Liver (tissue), 8 donors: ENCODE measurements at regions not wholly inside any gene's neighbourhood (a gene's known extent, or its start where the extent isn't known, plus 50 kb on each side); places are given as distances from the start of the nearest gene placed in this dataset.

ENCODE experiments used
- DNase-seq: peaks from one replicate; pipeline ENCODE4 v3.0.0-alpha.2; 2017; ENCODE audit warnings: low spot score
- H3K27ac ChIP-seq, 2 donors: one replicate each; pipeline ENCODE4 v1.7.0; 2013; ENCODE audit warnings: inconsistent platforms in 2 of 2, low read length in 2 of 2, control low read depth in 1 of 2, low read depth in 1 of 2, mild to moderate bottlenecking in 1 of 2
- H3K27me3 ChIP-seq, 4 donors: one replicate each; pipeline versions ENCODE4 v1.6.1 to v1.7.0; 2013; ENCODE audit warnings: low read length in 3 of 4, inconsistent platforms in 1 of 4, mild to moderate bottlenecking in 1 of 4, moderate library complexity in 1 of 4; ENCODE audit not compliant: control insufficient read depth in 4 of 4, insufficient read depth in 4 of 4
- H3K36me3 ChIP-seq, 4 donors: one replicate each; pipeline versions ENCODE4 v1.6.1 to v1.7.0; 2013; ENCODE audit warnings: low read length in 3 of 4, mild to moderate bottlenecking in 3 of 4, low read depth in 1 of 4, moderate library complexity in 1 of 4; ENCODE audit not compliant: control insufficient read depth in 4 of 4, insufficient read depth in 3 of 4
- H3K4me1 ChIP-seq, 4 donors: one replicate each; pipeline versions ENCODE4 v1.6.1 to v1.7.0; 2013; ENCODE audit warnings: low read length in 3 of 4, mild to moderate bottlenecking in 3 of 4, moderate library complexity in 1 of 4; ENCODE audit not compliant: control insufficient read depth in 4 of 4, insufficient read depth in 4 of 4
- H3K4me3 ChIP-seq, 3 donors: one replicate each; pipeline versions ENCODE4 v1.6.1 to v1.7.0; 2013; ENCODE audit warnings: low read length in 3 of 3, control low read depth in 1 of 3, low read depth in 1 of 3, mild to moderate bottlenecking in 1 of 3
- H3K9ac ChIP-seq, 2 donors: one replicate each; pipeline ENCODE4 v1.7.0; 2013; ENCODE audit warnings: low read length in 2 of 2, mild to moderate bottlenecking in 2 of 2, moderate library complexity in 2 of 2, control low read depth in 1 of 2, low read depth in 1 of 2
- H3K9me3 ChIP-seq, 4 donors: one replicate each; pipeline versions ENCODE4 v1.6.1 to v1.7.0; 2013; ENCODE audit warnings: low read length in 3 of 4; ENCODE audit not compliant: control insufficient read depth in 4 of 4
- CTCF ChIP-seq: fragments of 150-350 bp; IDR thresholded peaks from 2 replicates; pipeline ENCODE4 v1.5.1; 2017; ENCODE audit warnings: improper control_type of control experiment, low read depth, low read length; ENCODE audit not compliant: missing input control
- EGR1 ChIP-seq, 2 donors: IDR thresholded peaks; 2 replicates each; pipeline ENCODE4 v1.6.1; 2016 to 2018; ENCODE audit warnings: antibody characterized with exemption in 2 of 2, low read depth in 2 of 2
- FOXA1 ChIP-seq: IDR thresholded peaks from 2 replicates; pipeline ENCODE4 v1.6.1; 2016; ENCODE audit warnings: antibody characterized with exemption
- FOXA2 ChIP-seq: IDR thresholded peaks from 2 replicates; pipeline ENCODE4 v1.6.1; 2016; ENCODE audit warnings: antibody characterized with exemption
- GABPA ChIP-seq, 2 donors: IDR thresholded peaks in 1 of 2; conservative IDR thresholded peaks in 1 of 2; 2 replicates each; pipeline ENCODE4 v1.6.1; 2016; ENCODE audit warnings: antibody characterized with exemption in 2 of 2, mild to moderate bottlenecking in 1 of 2, moderate library complexity in 1 of 2
- HNF4A ChIP-seq, 2 donors: conservative IDR thresholded peaks; 2 replicates each; pipeline ENCODE4 v1.6.1; 2016; ENCODE audit warnings: antibody characterized with exemption in 2 of 2, mild to moderate bottlenecking in 2 of 2
- HNF4G ChIP-seq: IDR thresholded peaks from 2 replicates; pipeline ENCODE4 v1.6.1; 2016; ENCODE audit warnings: antibody characterized with exemption
- JUND ChIP-seq, 2 donors: IDR thresholded peaks; 2 replicates each; pipeline ENCODE4 v1.6.1; 2016; ENCODE audit warnings: antibody characterized with exemption in 2 of 2
- NR2F2 ChIP-seq: IDR thresholded peaks from 2 replicates; pipeline ENCODE4 v1.6.1; 2016; ENCODE audit warnings: antibody characterized with exemption
- RAD21 ChIP-seq, 2 donors: IDR thresholded peaks; 2 replicates each; pipeline ENCODE4 v1.6.1; 2016; ENCODE audit warnings: antibody characterized with exemption in 2 of 2, mild to moderate bottlenecking in 2 of 2
- REST ChIP-seq: IDR thresholded peaks from 2 replicates; pipeline ENCODE4 v1.6.1; 2016; ENCODE audit warnings: antibody characterized with exemption, mild to moderate bottlenecking
- RXRA ChIP-seq, 2 donors: IDR thresholded peaks; 2 replicates each; pipeline ENCODE4 v1.6.1; 2017 to 2018; ENCODE audit warnings: antibody characterized with exemption in 2 of 2, mild to moderate bottlenecking in 1 of 2
- SP1 ChIP-seq: IDR thresholded peaks from 2 replicates; pipeline ENCODE4 v1.6.1; 2018; ENCODE audit warnings: antibody characterized with exemption, mild to moderate bottlenecking
- TAF1 ChIP-seq: conservative IDR thresholded peaks from 2 replicates; pipeline ENCODE4 v1.6.1; 2016; ENCODE audit warnings: antibody characterized with exemption, mild to moderate bottlenecking
- YY1 ChIP-seq: IDR thresholded peaks from 2 replicates; pipeline ENCODE4 v1.6.1; 2016; ENCODE audit warnings: antibody characterized with exemption, mild to moderate bottlenecking
- WGBS: extraction: QIAGEN DNeasy Blood & Tissue Kit; methylation state at CpG from one replicate; pipeline ENCODE4 v1.1.7; 2013; 5-methylcytosine and 5-hydroxymethylcytosine counted together
- TF ChIP-seq, protein P1 (sequence below): IDR thresholded peaks from 2 replicates; pipeline ENCODE4 v1.6.1; 2016; ENCODE audit warnings: antibody characterized with exemption
- TF ChIP-seq, protein P2 (sequence below): IDR thresholded peaks from 2 replicates; pipeline ENCODE4 v1.6.1; 2016; ENCODE audit warnings: antibody characterized with exemption
- TF ChIP-seq, protein P3 (sequence below): IDR thresholded peaks from 2 replicates; pipeline ENCODE4 v1.6.1; 2016; ENCODE audit warnings: antibody characterized with exemption
- donor health status: healthy.
- donor health status: healthy.
- donor health status: healthy.
- donor health status: healthy.
- donor health status: healthy.

GRCh38 chr22:26904483-26904882, 247.1 kb downstream of the MIAT start:
- Histone ChIP-seq H3K4me1 (peaks cover 0 to 2% (median 0%) of the 10 kb centered on the region in 4 donors), H3K9ac (no peak overlapping the region), H3K27me3 (peaks cover 0 to 9% (median 1%) of the 10 kb centered on the region in 4 donors), H3K4me3 (no peak overlapping the region), H3K36me3 (no peaks in the 10 kb centered on the region), H3K27ac (no peak overlapping the region), H3K9me3 (peaks cover 0 to 4% (median 1%) of the 10 kb centered on the region in 4 donors)
- TF ChIP-seq JUND (IDR thresholded peaks at IDR 0.05) (no peak), EGR1 (IDR thresholded peaks at IDR 0.05; ENCODE audit: low read depth in 2 of 2) (no peak), HNF4G (no peak), YY1 (no peak), CTCF (no peak), HNF4A (conservative IDR thresholded peaks at IDR 0.05) (no peak), RXRA (IDR thresholded peaks at IDR 0.05) (no peak), SP1 (no peak), TAF1 (no peak), FOXA1 (no peak), RAD21 (IDR thresholded peaks at IDR 0.05) (no peak), FOXA2 (no peak)
- TF ChIP-seq, protein P1, sequence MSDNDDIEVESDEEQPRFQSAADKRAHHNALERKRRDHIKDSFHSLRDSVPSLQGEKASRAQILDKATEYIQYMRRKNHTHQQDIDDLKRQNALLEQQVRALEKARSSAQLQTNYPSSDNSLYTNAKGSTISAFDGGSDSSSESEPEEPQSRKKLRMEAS = no peak
- TF ChIP-seq, protein P2, sequence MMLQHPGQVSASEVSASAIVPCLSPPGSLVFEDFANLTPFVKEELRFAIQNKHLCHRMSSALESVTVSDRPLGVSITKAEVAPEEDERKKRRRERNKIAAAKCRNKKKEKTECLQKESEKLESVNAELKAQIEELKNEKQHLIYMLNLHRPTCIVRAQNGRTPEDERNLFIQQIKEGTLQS = no peak
- TF ChIP-seq, protein P3, sequence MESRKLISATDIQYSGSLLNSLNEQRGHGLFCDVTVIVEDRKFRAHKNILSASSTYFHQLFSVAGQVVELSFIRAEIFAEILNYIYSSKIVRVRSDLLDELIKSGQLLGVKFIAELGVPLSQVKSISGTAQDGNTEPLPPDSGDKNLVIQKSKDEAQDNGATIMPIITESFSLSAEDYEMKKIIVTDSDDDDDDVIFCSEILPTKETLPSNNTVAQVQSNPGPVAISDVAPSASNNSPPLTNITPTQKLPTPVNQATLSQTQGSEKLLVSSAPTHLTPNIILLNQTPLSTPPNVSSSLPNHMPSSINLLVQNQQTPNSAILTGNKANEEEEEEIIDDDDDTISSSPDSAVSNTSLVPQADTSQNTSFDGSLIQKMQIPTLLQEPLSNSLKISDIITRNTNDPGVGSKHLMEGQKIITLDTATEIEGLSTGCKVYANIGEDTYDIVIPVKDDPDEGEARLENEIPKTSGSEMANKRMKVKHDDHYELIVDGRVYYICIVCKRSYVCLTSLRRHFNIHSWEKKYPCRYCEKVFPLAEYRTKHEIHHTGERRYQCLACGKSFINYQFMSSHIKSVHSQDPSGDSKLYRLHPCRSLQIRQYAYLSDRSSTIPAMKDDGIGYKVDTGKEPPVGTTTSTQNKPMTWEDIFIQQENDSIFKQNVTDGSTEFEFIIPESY = no peak
- DNase-seq = no peak
- WGBS = 50% methylated on average over 3 of the region's 3 CpGs

GRCh38 chr22:26905076-26905475, 247.7 kb downstream of the MIAT start:
- H3K9ac ChIP-seq = no peak overlapping the region
- H3K27ac ChIP-seq = no peak overlapping the region
- peaks cover 0 to 4% (median 1%) of the 10 kb centered on the region in 4 donors for H3K9me3 ChIP-seq
- H3K4me3 ChIP-seq = no peak overlapping the region
- H3K4me1 ChIP-seq = peaks cover 0 to 2% (median 0%) of the 10 kb centered on the region in 4 donors
- DNase-seq = no peak
- TF ChIP-seq RAD21 (IDR thresholded peaks at IDR 0.05) (no peak), NR2F2 (no peak), REST (no peak), RXRA (IDR thresholded peaks at IDR 0.05) (no peak), HNF4G (no peak), TAF1 (no peak), JUND (IDR thresholded peaks at IDR 0.05) (no peak), FOXA1 (no peak), HNF4A (conservative IDR thresholded peaks at IDR 0.05) (no peak), FOXA2 (no peak), GABPA (IDR thresholded peaks at IDR 0.05 in 1 of 2, conservative IDR thresholded peaks at IDR 0.05 in 1 of 2) (no peak), SP1 (no peak), CTCF (no peak), YY1 (no peak)
- TF ChIP-seq, protein P3 = no peak
- TF ChIP-seq, protein P2 = no peak
- TF ChIP-seq, protein P1 = no peak
- no peaks in the 10 kb centered on the region for H3K36me3 ChIP-seq
- 58% methylated on average over 3 of the region's 3 CpGs for WGBS
- peaks cover 0 to 9% (median 1%) of the 10 kb centered on the region in 4 donors for H3K27me3 ChIP-seq
